Testis (tissue), 2 donors: ENCODE measurements at regions not wholly inside any gene's neighbourhood (a gene's known extent, or its start where the extent isn't known, plus 50 kb on each side); places are given as distances from the start of the nearest gene placed in this dataset.

ENCODE experiments used
- CTCF ChIP-seq, 3 experiments: fragments of 450-650 bp in 2 of 3; fragments of 200-600 bp in 1 of 3; sonication (generic) in 1 of 3; IDR thresholded peaks; one replicate each; pipeline ENCODE4 v1.5.1; 2016 to 2019; ENCODE audit warnings: antibody characterized with exemption in 3 of 3, mild to moderate bottlenecking in 2 of 3, moderate library complexity in 1 of 3
- POLR2A ChIP-seq: fragments of 450-650 bp; IDR thresholded peaks from one replicate; pipeline ENCODE4 v1.6.1; 2017; ENCODE audit warnings: antibody characterized with exemption, mild to moderate bottlenecking, moderate library complexity

GRCh38 chr3:89947337-89947954 is 840.0 kb downstream of the EPHA3 start:
- TF ChIP-seq CTCF (IDR thresholded peaks at IDR 0.05) (no peak), POLR2A (no peak)
